Small intestine (tissue), 7 donors: ENCODE measurements at regions not wholly inside any gene's neighbourhood (a gene's known extent, or its start where the extent isn't known, plus 50 kb on each side); places are given as distances from the start of the nearest gene placed in this dataset.
"Not testable (repeated sequence)": the region's sequence is repeated elsewhere in the genome, so short reads cannot be mapped to it uniquely, and the experiment has no call there.

Experiments used
- DNase-seq, 2 donors: peaks; one replicate each; pipeline versions ENCODE4 v3.0.0 to v3.0.0-alpha.2; 2013
- FAIRE-seq: peaks from 2 replicates; lab custom pipeline; 2012; peaks lifted over from hg19 to GRCh38; lab: Jason Lieb, UNC
- H3K27ac ChIP-seq, 3 donors: one replicate each; pipeline ENCODE4 v1.5.1; 2013; ENCODE audit warnings: low read length in 2 of 3, mild to moderate bottlenecking in 2 of 3, control low read depth in 1 of 3, inconsistent platforms in 1 of 3, low read depth in 1 of 3, moderate library complexity in 1 of 3
- H3K27me3 ChIP-seq, 3 donors: one replicate each; pipeline ENCODE4 v1.6.1; 2013; ENCODE audit warnings: low read length in 3 of 3, inconsistent platforms in 1 of 3; ENCODE audit not compliant: control insufficient read depth in 3 of 3, insufficient read depth in 3 of 3
- H3K36me3 ChIP-seq, 3 donors: one replicate each; pipeline ENCODE4 v1.6.1; 2013; ENCODE audit warnings: low read length in 3 of 3, inconsistent platforms in 1 of 3, low read depth in 1 of 3, mild to moderate bottlenecking in 1 of 3, moderate library complexity in 1 of 3; ENCODE audit not compliant: control insufficient read depth in 3 of 3, insufficient read depth in 2 of 3
- H3K4me1 ChIP-seq, 3 donors: one replicate each; pipeline ENCODE4 v1.6.1; 2013; ENCODE audit warnings: low read length in 2 of 3, inconsistent platforms in 1 of 3, low read depth in 1 of 3, mild to moderate bottlenecking in 1 of 3, moderate library complexity in 1 of 3; ENCODE audit not compliant: control insufficient read depth in 3 of 3, insufficient read depth in 2 of 3
- H3K4me3 ChIP-seq, 3 donors: one replicate each; pipeline ENCODE4 v1.5.1; 2013; ENCODE audit warnings: low read length in 3 of 3, control low read depth in 1 of 3, inconsistent platforms in 1 of 3, low read depth in 1 of 3, mild to moderate bottlenecking in 1 of 3, moderate library complexity in 1 of 3
- H3K9me3 ChIP-seq, 2 donors: one replicate each; pipeline ENCODE4 v1.6.1; 2013; ENCODE audit warnings: low read depth in 1 of 2, low read length in 1 of 2; ENCODE audit not compliant: control insufficient read depth in 2 of 2, insufficient read depth in 1 of 2
- WGBS, 3 donors: extraction: QIAGEN DNeasy Blood & Tissue Kit; methylation state at CpG; one replicate each; pipeline ENCODE4 v1.1.7; 2013; 5-methylcytosine and 5-hydroxymethylcytosine counted together
- donor health status: healthy with polysubstance abuse.
- donor health status: control.
- donor health status: control.
- donor health status: Bipolar disorder and iron deficiency.
- donor health status: healthy.

DNA sequence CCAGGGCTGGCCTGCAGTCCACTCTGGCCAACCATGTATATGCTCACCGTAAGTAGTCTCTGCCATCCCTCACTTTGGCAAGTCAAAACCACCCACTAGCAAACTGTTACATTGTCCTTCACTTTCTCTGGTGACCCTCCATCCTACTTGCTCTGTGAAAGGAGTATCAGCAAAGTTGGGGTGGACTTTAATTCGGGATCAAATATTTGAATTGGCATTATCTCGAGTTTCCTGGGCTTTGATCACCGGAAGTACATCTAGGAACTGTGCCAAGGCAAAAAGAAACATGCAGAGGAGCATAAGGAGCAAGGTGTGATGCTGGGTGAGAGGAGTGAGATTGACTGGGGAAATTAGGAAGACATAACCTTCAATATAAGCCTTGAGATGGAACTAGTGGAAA, 188.9 kb upstream of the P2RY1 start:
- peak in 1 of 2 donors; percentile 39 for DNase-seq
- 12 to 52% (median 20%) methylated on average over 4 of the region's 4 CpGs for WGBS, 3 donors
- Histone ChIP-seq H3K36me3 (no peaks in the 10 kb centered on the region), H3K4me1 (peaks cover 0 to 17% (median 2%) of the 10 kb centered on the region in 3 donors), H3K9me3 (no peaks in the 10 kb centered on the region), H3K4me3 (no peak overlapping the region), H3K27me3 (no peaks in the 10 kb centered on the region), H3K27ac (no peak overlapping the region)
- FAIRE-seq, result no peak

DNA sequence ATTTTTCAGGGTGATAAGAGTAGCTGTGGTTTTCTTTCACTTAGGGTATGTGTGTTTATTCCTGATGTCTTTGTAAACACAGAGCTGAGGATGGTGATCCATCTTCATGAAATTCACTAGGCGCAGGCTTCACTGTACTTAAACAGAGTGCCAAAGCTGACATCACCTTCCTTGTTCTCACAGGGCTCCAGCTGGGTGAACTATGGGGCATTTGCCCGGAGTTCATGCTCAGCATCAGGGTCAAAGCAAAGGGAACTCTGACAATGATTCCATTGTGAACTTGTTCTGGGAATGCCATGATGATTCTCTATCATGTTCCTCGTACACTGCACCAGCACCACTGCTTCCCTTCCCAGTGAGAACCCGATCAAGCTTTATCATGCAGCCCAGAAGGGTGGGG, 184.8 kb upstream of the P2RY1 start:
- peak; percentile 24 to 37 for DNase-seq
- H3K9me3 ChIP-seq, result no peaks in the 10 kb centered on the region
- no peaks in the 10 kb centered on the region for H3K27me3 ChIP-seq
- 21 to 43% (median 27%) methylated on average over 4 of the region's 4 CpGs for WGBS, 3 donors
- peaks cover 0 to 14% (median 2%) of the 10 kb centered on the region in 3 donors for H3K4me1 ChIP-seq
- no peak overlapping the region for H3K27ac ChIP-seq
- H3K4me3 ChIP-seq, result no peak overlapping the region
- FAIRE-seq, result no peak
- H3K36me3 ChIP-seq, result no peaks in the 10 kb centered on the region

GRCh38 chr3:152650923-152651322, 184.0 kb upstream of the P2RY1 start:
- not testable (repeated sequence) for H3K9me3 ChIP-seq, H3K27me3 ChIP-seq, H3K4me3 ChIP-seq, H3K27ac ChIP-seq, H3K36me3 ChIP-seq, FAIRE-seq
- peaks cover 0 to 14% (median under 1%) of the 10 kb centered on the region in 3 donors for H3K4me1 ChIP-seq
- peak in 1 of 2 donors; percentile 30 for DNase-seq
- 20 to 61% (median 39%) methylated on average over 4 of the region's 4 CpGs for WGBS, 3 donors

DNA sequence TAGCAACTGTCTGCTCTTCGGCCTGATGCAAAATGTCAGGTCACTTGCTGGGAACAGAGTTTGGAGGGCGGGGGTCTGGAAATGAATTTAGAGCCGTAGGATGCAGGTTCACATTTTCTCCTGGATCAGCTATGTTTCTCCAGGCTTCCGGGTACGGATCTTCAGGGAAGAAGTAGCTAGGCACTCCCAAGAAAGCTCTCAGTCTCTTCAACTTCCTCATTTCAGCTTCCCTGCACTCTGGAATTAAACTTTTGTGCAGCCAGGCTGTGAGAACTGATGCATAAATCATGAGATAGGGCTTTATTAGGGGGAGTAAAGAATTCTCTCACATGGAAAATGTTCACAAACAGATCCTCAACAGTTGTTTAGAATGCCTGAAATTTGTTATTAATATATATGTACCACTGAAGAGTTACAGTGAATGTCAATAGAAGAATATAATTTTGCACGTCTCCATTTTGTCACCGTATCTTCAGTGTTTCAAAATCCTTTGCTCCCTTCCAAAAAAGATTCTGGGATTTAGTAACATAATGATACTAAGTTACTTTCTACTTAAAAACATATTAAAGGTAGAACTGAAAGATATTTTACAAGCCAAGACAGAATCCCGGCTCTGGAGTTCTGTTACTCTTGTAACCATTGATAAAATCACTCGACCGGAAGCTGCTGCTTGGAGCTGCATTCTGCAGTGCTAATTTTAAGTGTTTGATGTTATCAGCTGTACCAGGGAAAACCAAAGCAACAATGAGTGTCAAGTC, 178.5 kb upstream of the P2RY1 start:
- H3K4me1 ChIP-seq, result no peaks in the 10 kb centered on the region
- no peaks in the 10 kb centered on the region for H3K27me3 ChIP-seq
- WGBS, 3 donors, result 46 to 69% (median 66%) methylated on average over 10 of the region's 10 CpGs
- H3K27ac ChIP-seq, result no peak overlapping the region
- no peak for DNase-seq
- no peak for FAIRE-seq
- peaks cover 0 to 4% of the 10 kb centered on the region in 2 donors for H3K9me3 ChIP-seq
- no peak overlapping the region for H3K4me3 ChIP-seq
- no peaks in the 10 kb centered on the region for H3K36me3 ChIP-seq

DNA sequence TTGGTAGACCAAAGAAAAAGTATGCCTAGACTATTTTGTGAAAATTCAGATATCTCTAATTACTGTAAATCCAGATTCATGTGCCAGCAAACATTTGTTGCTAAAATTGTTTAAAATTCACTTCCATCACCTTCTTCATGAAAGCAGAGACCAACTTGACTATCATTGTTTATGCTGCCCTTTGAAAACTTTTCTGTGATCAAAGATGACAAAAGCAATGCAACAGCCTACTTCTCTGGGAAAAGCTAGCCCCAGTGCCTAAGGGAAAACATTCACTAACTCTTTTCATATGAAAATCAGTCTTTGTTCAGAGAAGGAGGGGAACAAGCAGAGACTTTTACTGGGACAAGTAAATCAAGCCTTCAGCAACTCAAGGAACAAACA, 178.0 kb upstream of the P2RY1 start:
- no peak for FAIRE-seq
- Histone ChIP-seq H3K27me3 (no peaks in the 10 kb centered on the region), H3K4me1 (no peaks in the 10 kb centered on the region), H3K27ac (no peak overlapping the region), H3K36me3 (no peaks in the 10 kb centered on the region), H3K4me3 (no peak overlapping the region), H3K9me3 (peaks cover 0 to 5% of the 10 kb centered on the region in 2 donors)
- no peak for DNase-seq

DNA sequence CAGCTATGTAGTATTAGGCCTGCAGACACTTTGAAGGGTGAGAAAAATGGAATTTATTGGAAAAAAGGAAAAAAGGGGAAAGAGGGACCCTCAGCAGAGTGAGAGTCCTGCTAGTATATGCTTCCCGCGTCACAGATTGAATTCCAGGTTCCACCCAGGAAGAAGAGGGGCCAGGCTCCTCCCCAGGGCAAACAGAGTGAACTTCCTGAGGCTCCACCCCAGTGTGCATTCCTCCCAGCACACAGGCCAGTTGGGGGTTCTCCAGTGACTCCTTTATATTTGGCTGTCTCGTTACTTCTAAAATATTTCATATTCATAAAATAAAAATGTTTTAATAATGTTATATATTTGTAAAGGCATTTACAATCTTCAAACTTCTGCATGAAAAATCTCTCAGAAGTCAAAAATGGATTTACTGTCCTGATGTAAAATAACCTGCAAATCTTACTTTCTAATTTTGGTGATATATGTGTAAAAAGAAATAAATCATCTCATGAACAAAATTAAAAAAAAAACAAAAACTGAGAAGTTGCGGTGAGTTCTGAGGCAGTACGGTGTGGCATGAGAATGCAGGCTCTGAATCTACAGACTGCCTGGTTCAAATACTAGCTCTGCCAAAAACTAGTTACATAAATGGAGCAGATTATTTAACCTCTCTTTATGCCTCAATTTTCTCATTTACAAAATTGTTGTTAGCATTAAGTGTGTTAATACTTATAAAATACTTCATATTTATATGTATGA, 175.8 kb upstream of the P2RY1 start:
- no peaks in the 10 kb centered on the region for H3K36me3 ChIP-seq
- WGBS, 3 donors, result 67 to 73% (median 68%) methylated on average over 5 of the region's 5 CpGs
- peaks cover 0 to 5% of the 10 kb centered on the region in 2 donors for H3K9me3 ChIP-seq
- H3K27ac ChIP-seq, result no peak overlapping the region
- no peak overlapping the region for H3K4me3 ChIP-seq
- FAIRE-seq (no peak), DNase-seq (no peak)
- H3K4me1 ChIP-seq, result no peaks in the 10 kb centered on the region
- no peaks in the 10 kb centered on the region for H3K27me3 ChIP-seq

- Histone ChIP-seq H3K36me3 (no peaks in the 10 kb centered on the region), H3K27me3 (no peaks in the 10 kb centered on the region), H3K27ac (no peak overlapping the region), H3K9me3 (peaks cover 0 to 5% of the 10 kb centered on the region in 2 donors), H3K4me1 (no peaks in the 10 kb centered on the region), H3K4me3 (no peak overlapping the region)
- DNase-seq (no peak), FAIRE-seq (no peak)
- WGBS, 3 donors, result 84 to 90% (median 86%) methylated on average over 2 of the region's 2 CpGs
Observed at GRCh38 chr3:152662157-152662556, 172.8 kb upstream of the P2RY1 start.

GRCh38 chr3:152664766-152665165, 170.2 kb upstream of the P2RY1 start:
- H3K27me3 ChIP-seq, result no peaks in the 10 kb centered on the region
- H3K4me3 ChIP-seq, result no peak overlapping the region
- no peak overlapping the region for H3K27ac ChIP-seq
- no peak for DNase-seq
- H3K4me1 ChIP-seq, result no peaks in the 10 kb centered on the region
- H3K36me3 ChIP-seq, result no peaks in the 10 kb centered on the region
- peaks cover 0 to 5% of the 10 kb centered on the region in 2 donors for H3K9me3 ChIP-seq
- FAIRE-seq, result no peak
